Esophagus muscularis mucosa (tissue), 4 donors: ENCODE measurements at regions not wholly inside any gene's neighbourhood (a gene's known extent, or its start where the extent isn't known, plus 50 kb on each side); places are given as distances from the start of the nearest gene placed in this dataset.

Experiments used
- EP300 ChIP-seq: sonication (generic); formaldehyde crosslinking; IDR thresholded peaks from one replicate; pipeline ENCODE4 v1.6.1; 2017; ENCODE audit warnings: antibody characterized with exemption
- POLR2A ChIP-seq: fragments of 450-650 bp; IDR thresholded peaks from one replicate; pipeline ENCODE4 v1.6.1; 2017; ENCODE audit warnings: antibody characterized with exemption, moderate library complexity, mild to moderate bottlenecking, low read depth
- POLR2AphosphoS5 ChIP-seq, 2 donors: sonication (generic); formaldehyde crosslinking; IDR thresholded peaks; one replicate each; pipeline ENCODE4 v1.6.1; 2017; ENCODE audit warnings: antibody characterized with exemption in 2 of 2
- TF ChIP-seq, protein P1 (sequence below), 3 experiments: fragments of 200-600 bp in 2 of 3; fragments of 450-650 bp in 1 of 3; sonication (generic) in 2 of 3; IDR thresholded peaks; one replicate each; pipeline ENCODE4 v1.5.1; 2017 to 2019; ENCODE audit warnings: antibody characterized with exemption in 3 of 3, mild to moderate bottlenecking in 2 of 3, moderate library complexity in 1 of 3

DNA sequence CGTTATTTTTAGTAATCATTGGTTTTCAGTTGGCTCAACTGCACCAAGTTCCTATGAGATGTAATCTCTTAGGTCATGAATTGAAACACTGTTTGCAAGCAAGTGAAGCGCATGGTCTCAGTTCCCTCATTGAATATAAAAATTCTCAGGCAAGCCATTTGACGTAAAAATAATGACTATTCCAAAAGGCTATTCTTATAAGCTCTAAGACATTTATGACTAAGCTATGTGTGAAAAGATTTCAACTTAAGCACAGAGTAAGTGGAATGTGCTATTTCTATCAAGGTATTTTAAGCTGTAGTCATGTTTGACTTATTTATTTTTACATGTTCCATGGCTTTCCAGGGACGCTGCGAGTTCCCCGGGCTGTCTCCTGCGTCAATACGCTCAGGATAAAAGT lies 248.5 kb downstream of the THBS2 start:
- no peak for TF ChIP-seq EP300
- TF ChIP-seq, protein P1, sequence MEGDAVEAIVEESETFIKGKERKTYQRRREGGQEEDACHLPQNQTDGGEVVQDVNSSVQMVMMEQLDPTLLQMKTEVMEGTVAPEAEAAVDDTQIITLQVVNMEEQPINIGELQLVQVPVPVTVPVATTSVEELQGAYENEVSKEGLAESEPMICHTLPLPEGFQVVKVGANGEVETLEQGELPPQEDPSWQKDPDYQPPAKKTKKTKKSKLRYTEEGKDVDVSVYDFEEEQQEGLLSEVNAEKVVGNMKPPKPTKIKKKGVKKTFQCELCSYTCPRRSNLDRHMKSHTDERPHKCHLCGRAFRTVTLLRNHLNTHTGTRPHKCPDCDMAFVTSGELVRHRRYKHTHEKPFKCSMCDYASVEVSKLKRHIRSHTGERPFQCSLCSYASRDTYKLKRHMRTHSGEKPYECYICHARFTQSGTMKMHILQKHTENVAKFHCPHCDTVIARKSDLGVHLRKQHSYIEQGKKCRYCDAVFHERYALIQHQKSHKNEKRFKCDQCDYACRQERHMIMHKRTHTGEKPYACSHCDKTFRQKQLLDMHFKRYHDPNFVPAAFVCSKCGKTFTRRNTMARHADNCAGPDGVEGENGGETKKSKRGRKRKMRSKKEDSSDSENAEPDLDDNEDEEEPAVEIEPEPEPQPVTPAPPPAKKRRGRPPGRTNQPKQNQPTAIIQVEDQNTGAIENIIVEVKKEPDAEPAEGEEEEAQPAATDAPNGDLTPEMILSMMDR (IDR thresholded peaks at IDR 0.05): no peak
- TF ChIP-seq POLR2A: no peak
- no peak for TF ChIP-seq POLR2AphosphoS5 (IDR thresholded peaks at IDR 0.05)
